GM12878 (cell line): ENCODE measurements at regions not wholly inside any gene's neighbourhood (a gene's known extent, or its start where the extent isn't known, plus 50 kb on each side); places are given as distances from the start of the nearest gene placed in this dataset.

ENCODE experiments used
- MXI1 ChIP-seq: fragments of 150-350 bp; IDR thresholded peaks from 2 replicates; pipeline ENCODE4 v1.6.1; 2011; ENCODE audit warnings: low read depth, mild to moderate bottlenecking, inconsistent platforms, low read length, improper control_type of control experiment
- NFYB ChIP-seq: IDR thresholded peaks from 2 replicates; pipeline ENCODE4 v1.6.1; 2011; ENCODE audit warnings: low read depth, mild to moderate bottlenecking, low read length, improper control_type of control experiment, moderate library complexity; ENCODE audit not compliant: insufficient read depth
- NR2C2 ChIP-seq: IDR thresholded peaks from 2 replicates; pipeline ENCODE4 v1.6.1; 2011; ENCODE audit warnings: borderline replicate concordance, low read depth; ENCODE audit not compliant: control insufficient read depth, insufficient read length
- SIN3A ChIP-seq: IDR thresholded peaks from 2 replicates; pipeline ENCODE4 v1.6.1; 2012; ENCODE audit warnings: low read depth, low read length, improper control_type of control experiment
- SPI1 ChIP-seq: IDR thresholded peaks from 2 replicates; pipeline ENCODE4 v1.6.1; 2011; ENCODE audit warnings: low read depth, mild to moderate bottlenecking, low read length, moderate library complexity, borderline replicate concordance; ENCODE audit not compliant: insufficient read depth
- TF ChIP-seq, protein P1 (sequence below): IDR thresholded peaks from 2 replicates; pipeline ENCODE4 v1.6.1; 2011; ENCODE audit warnings: borderline replicate concordance, low read depth, mild to moderate bottlenecking, moderate library complexity, mixed read lengths, low read length; ENCODE audit not compliant: insufficient read depth; ENCODE audit errors: extremely low read length

DNA sequence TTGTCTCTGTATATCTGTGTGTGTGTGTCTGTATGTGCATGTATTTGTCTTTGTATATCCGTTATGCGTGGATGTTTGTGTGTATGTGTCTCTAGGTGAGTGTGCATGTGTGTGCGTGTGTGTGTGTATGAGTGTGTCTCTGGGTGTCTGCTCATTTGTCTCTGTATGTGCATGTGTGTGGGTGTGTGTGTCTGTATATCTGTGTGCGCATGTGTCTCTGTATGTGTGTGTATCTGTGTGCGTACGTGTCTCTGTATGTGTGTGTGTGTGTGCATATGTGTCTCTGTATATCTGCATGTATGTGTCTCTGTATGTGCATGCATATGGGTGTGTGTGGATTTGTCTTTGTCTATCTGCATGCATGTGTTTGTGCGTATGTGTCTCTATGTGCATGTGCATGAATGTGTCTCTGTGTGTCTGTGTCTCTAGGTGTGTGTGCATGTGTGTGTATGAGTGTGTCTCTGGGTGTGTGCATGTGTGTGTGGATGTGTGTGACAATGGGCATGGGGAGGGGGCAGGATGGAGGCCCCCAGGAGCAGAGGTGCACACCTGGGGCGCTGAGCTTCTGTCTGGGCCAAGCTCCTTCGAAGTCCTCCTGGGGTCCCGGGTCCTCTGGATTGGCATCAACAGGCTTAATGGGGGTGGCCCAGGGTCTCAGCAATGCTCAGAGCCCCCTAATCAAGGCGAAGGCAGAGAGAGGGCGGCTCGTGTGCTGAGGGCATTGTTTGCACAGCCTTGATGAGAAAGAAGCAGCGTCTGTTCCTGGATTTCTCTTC is 373.4 kb upstream of the IRX4 start:
- TF ChIP-seq NFYB, result no peak
- no peak for TF ChIP-seq SPI1
- TF ChIP-seq, protein P1, sequence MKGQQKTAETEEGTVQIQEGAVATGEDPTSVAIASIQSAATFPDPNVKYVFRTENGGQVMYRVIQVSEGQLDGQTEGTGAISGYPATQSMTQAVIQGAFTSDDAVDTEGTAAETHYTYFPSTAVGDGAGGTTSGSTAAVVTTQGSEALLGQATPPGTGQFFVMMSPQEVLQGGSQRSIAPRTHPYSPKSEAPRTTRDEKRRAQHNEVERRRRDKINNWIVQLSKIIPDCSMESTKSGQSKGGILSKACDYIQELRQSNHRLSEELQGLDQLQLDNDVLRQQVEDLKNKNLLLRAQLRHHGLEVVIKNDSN, result no peak
- TF ChIP-seq NR2C2, result no peak
- TF ChIP-seq MXI1, result no peak
- no peak for TF ChIP-seq SIN3A
